T-cell (primary cell): ENCODE measurements at regions not wholly inside any gene's neighbourhood (a gene's known extent, or its start where the extent isn't known, plus 50 kb on each side); places are given as distances from the start of the nearest gene placed in this dataset.

Experiments used
- ATAC-seq, 4 experiments: fragments of 200-7000 bp in 3 of 4; fragments of 150-1000 bp in 1 of 4; cut with Tn5 transposase; replicated peaks in 1 of 4; 1 replicate in 3 of 4; 2 replicates in 1 of 4; pipeline ENCODE4 v1.10.0; 2021; ENCODE audit warnings: moderate library complexity in 3 of 4, mild to moderate bottlenecking in 2 of 4, moderate number of reproducible peaks in 1 of 4
- CTCF ChIA-PET, 2 donors: fragments of 300-600 bp; sonication (Branson Sonifier 250); formaldehyde crosslinking; loops; one replicate each; lab custom pipeline; 2022; ENCODE audit warnings: antibody characterized with exemption in 2 of 2; lab: Charles Lee
- POLR2A ChIA-PET, 2 donors: fragments of 300-600 bp; sonication (Branson Sonifier 250); formaldehyde crosslinking; loops; one replicate each; lab custom pipeline; 2022; ENCODE audit warnings: antibody characterized with exemption in 2 of 2; lab: Charles Lee
- DNase-seq, 35 experiments: peaks; one replicate each; pipeline versions ENCODE4 v3.0.0 to v3.0.0-alpha.2; 2013 to 2023
- H3K27ac ChIP-seq: one replicate; pipeline ENCODE4 v1.5.1; 2013; ENCODE audit warnings: low read length
- H3K27me3 ChIP-seq, 2 experiments: replicated peaks in 1 of 2; 1 replicate in 1 of 2; 2 replicates in 1 of 2; pipeline versions ENCODE4 v1.6.1 to v1.7.0; 2013; ENCODE audit warnings: low read length in 1 of 2, mixed read lengths in 1 of 2; ENCODE audit not compliant: control insufficient read depth in 2 of 2, insufficient read depth in 2 of 2; ENCODE audit errors: extremely low read depth in 1 of 2
- H3K36me3 ChIP-seq, 2 donors: 1 replicate in 1 of 2; 2 replicates in 1 of 2; pipeline versions ENCODE4 v1.6.1 to v1.7.0; 2013; ENCODE audit warnings: low read length in 1 of 2; ENCODE audit not compliant: control insufficient read depth in 2 of 2, insufficient read depth in 1 of 2; ENCODE audit errors: extremely low read depth in 1 of 2
- H3K4me1 ChIP-seq, 2 experiments: 1 replicate in 1 of 2; 2 replicates in 1 of 2; pipeline versions ENCODE4 v1.6.1 to v1.7.0; 2013; ENCODE audit warnings: low read length in 2 of 2, mixed read lengths in 1 of 2; ENCODE audit not compliant: insufficient read depth in 2 of 2, control insufficient read depth in 1 of 2; ENCODE audit errors: extremely low read depth in 1 of 2
- H3K4me3 ChIP-seq, 2 donors: 1 replicate in 1 of 2; 2 replicates in 1 of 2; pipeline versions ENCODE4 v1.5.1 to v1.7.0; 2013; ENCODE audit warnings: mild to moderate bottlenecking in 2 of 2, low read length in 1 of 2, moderate library complexity in 1 of 2; ENCODE audit not compliant: control insufficient read depth in 1 of 2; ENCODE audit errors: extremely low read depth in 1 of 2
- H3K9me3 ChIP-seq: 2 replicates; pipeline ENCODE4 v1.7.0; 2013
- H3K27ac Mint-ChIP-seq, 2 donors: one replicate each; pipeline ENCODE4 v1.8.0; 2020 to 2021; ENCODE audit warnings: mild to moderate bottlenecking in 2 of 2, mixed read lengths in 2 of 2
- H3K27me3 Mint-ChIP-seq, 2 donors: one replicate each; pipeline ENCODE4 v1.8.0; 2021 to 2022; ENCODE audit warnings: mixed read lengths in 2 of 2
- H3K36me3 Mint-ChIP-seq: one replicate; pipeline ENCODE4 v1.8.0; 2021; ENCODE audit warnings: mixed read lengths
- H3K4me1 Mint-ChIP-seq, 3 donors: one replicate each; pipeline ENCODE4 v1.8.0; 2020 to 2022; ENCODE audit warnings: mixed read lengths in 3 of 3, mild to moderate bottlenecking in 1 of 3
- H3K4me3 Mint-ChIP-seq, 3 donors: one replicate each; pipeline ENCODE4 v1.8.0; 2020 to 2022; ENCODE audit warnings: mild to moderate bottlenecking in 3 of 3, mixed read lengths in 3 of 3, moderate library complexity in 3 of 3
- H3K9me3 Mint-ChIP-seq, 3 donors: one replicate each; pipeline ENCODE4 v1.8.0; 2020 to 2022; ENCODE audit warnings: mixed read lengths in 3 of 3
- WGBS: methylation state at CpG from one replicate; pipeline ENCODE4 v1.1.5; 2013; ENCODE audit warnings: missing lambda C conversion rate; ENCODE audit not compliant: insufficient coverage; 5-methylcytosine and 5-hydroxymethylcytosine counted together

DNA sequence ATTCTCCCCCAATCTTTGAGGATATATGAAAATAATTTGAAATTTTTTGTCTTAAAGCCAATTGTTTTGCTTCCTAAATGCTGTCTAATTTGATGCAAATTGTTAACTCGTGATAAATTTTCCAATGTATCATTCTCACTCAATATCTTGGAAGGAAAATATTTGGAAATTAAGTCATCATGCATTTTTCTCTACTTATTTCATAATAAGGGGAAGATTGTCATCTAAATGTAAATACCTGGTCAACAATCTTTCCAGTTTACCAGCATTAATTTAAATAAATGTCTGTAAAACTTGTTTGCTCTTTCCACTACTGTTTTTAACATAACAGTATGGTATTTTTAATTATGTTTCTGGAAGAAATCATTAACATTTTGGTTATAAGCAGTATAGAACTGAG lies 78.3 kb upstream of the KCTD3 start:
- Mint-ChIP-seq H3K9me3 (peaks cover 3 to 18% (median 14%) of the 10 kb centered on the region in 3 donors), H3K4me3 (no peak overlapping the region), H3K27ac (no peak overlapping the region), H3K27me3 (peaks cover 0 to 6% of the 10 kb centered on the region in 2 donors), H3K4me1 (no peaks in the 10 kb centered on the region), H3K36me3 (no peaks in the 10 kb centered on the region)
- H3K4me3 ChIP-seq: no peak overlapping the region
- no peaks in the 10 kb centered on the region for H3K27me3 ChIP-seq
- ChIA-PET CTCF (no interaction called here), POLR2A (no interaction called here)
- H3K9me3 ChIP-seq: no peaks in the 10 kb centered on the region
- no peaks in the 10 kb centered on the region for H3K4me1 ChIP-seq
- DNase-seq: no peak
- no peak overlapping the region for H3K27ac ChIP-seq
- no CpG with 5 or more reads among the region's 1 CpG for WGBS
- H3K36me3 ChIP-seq: no peaks in the 10 kb centered on the region
- ATAC-seq: no peak

DNA sequence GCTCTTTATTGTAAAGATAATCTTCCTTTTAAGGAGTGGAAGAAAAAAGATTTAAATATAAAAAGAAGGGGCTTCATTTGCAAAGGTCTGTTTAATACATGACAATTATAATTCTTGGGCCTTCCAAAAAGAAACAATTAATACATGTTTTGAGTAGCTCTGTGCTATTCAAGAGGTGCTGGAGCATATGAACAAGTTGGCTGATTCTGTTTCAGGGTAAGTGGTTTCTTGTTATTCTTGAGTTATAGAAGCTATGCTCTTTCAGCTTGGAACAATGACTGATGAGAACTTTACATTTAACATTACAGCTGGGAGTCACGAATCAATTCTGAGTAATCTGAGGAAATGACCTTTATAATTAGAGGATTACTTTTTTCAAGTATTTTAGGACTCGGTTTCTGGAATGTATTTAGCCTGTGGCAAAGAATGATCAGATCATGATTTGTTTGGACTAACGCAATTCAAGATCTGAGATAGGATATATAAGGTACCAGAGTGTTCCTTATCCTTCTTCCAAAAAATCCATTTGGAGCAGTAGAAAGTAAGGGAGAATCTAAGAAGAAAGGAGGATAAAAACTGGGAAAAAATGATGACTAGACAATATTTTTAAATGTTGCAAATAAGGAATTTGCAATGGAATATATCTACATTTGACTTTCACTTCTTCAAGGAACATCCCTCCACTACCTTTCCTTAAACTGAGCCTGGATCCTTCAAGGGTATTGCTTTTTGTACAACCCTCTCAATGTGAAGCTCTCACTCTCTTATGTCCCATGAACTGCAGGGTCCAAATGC lies 77.1 kb upstream of the KCTD3 start:
- H3K27me3 Mint-ChIP-seq: no peaks in the 10 kb centered on the region
- peaks cover 3 to 18% (median 14%) of the 10 kb centered on the region in 3 donors for H3K9me3 Mint-ChIP-seq
- Histone ChIP-seq H3K4me3 (no peak overlapping the region), H3K27ac (no peak overlapping the region), H3K4me1 (no peaks in the 10 kb centered on the region), H3K27me3 (no peaks in the 10 kb centered on the region), H3K9me3 (no peaks in the 10 kb centered on the region), H3K36me3 (no peaks in the 10 kb centered on the region)
- no peaks in the 10 kb centered on the region for H3K4me1 Mint-ChIP-seq
- ChIA-PET CTCF (no interaction called here), POLR2A (no interaction called here)
- no peaks in the 10 kb centered on the region for H3K36me3 Mint-ChIP-seq
- WGBS: no CpG with 5 or more reads among the region's 3 CpGs
- no peak overlapping the region for H3K27ac Mint-ChIP-seq
- no peak overlapping the region for H3K4me3 Mint-ChIP-seq
- DNase-seq (no peak), ATAC-seq (no peak)

DNA sequence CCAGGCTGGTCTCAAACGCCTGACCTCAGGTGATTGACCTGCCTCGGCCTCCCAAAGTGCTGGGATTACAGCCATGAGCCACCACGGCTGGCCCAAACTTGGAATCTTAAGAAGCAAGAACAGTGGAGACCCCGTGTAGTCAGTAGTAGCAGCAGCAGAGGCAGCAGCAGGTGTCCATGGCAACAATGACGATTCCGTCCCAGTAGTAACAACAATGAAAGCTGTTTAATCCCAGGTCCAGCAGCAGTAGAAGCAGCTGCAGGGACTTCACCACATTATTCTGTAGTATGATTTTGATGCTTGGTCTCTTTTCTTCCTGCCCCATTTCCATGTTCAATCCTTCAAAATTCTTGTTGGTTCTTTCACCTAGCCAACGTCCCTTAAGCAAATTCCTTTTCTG lies 69.6 kb upstream of the KCTD3 start:
- Mint-ChIP-seq H3K4me1 (no peaks in the 10 kb centered on the region), H3K4me3 (no peak overlapping the region), H3K27me3 (peaks cover 4 to 10% of the 10 kb centered on the region in 2 donors), H3K36me3 (no peaks in the 10 kb centered on the region), H3K9me3 (peaks cover 0 to 8% (median 4%) of the 10 kb centered on the region in 3 donors), H3K27ac (no peak overlapping the region)
- Histone ChIP-seq H3K27ac (no peak overlapping the region), H3K4me3 (no peak overlapping the region), H3K9me3 (no peaks in the 10 kb centered on the region), H3K4me1 (no peaks in the 10 kb centered on the region), H3K27me3 (no peaks in the 10 kb centered on the region), H3K36me3 (no peaks in the 10 kb centered on the region)
- ChIA-PET POLR2A (no interaction called here), CTCF (interaction anchor here in 1 of 2 donors (0.7 kb wide), 1 partner anchor 1165 kb away, joined by 8 read pairs; no protein-coding TSS in a partner anchor)
- ATAC-seq (no peak), DNase-seq (no peak)
- WGBS: 75% methylated on average over 6 of the region's 7 CpGs

DNA sequence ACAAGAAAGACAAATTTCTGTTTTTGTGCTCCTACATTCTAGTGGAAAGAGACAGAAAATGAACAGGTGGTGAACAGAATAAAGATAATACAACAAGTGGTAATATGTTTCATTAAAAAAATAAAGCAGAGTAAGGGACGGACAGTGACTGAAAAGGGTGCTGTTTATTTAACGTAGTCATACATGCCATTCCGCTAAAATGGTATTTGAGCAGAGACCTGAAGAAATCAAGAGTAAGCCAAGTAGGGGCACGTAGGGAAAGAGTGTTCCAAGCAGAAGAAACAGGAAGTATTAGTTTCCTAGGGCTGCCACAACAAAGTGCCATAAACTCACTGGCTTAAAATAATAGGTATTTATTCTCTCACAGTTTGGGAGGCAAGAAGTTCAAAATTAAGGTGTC lies 65.6 kb upstream of the KCTD3 start:
- Histone ChIP-seq H3K27ac (no peak overlapping the region), H3K27me3 (no peaks in the 10 kb centered on the region), H3K4me3 (no peak overlapping the region), H3K4me1 (no peaks in the 10 kb centered on the region), H3K9me3 (no peaks in the 10 kb centered on the region), H3K36me3 (no peaks in the 10 kb centered on the region)
- H3K4me3 Mint-ChIP-seq: no peak overlapping the region
- 100% methylated on average over 3 of the region's 4 CpGs for WGBS
- no peaks in the 10 kb centered on the region for H3K4me1 Mint-ChIP-seq
- DNase-seq (no peak), ATAC-seq (no peak)
- ChIA-PET CTCF (no interaction called here), POLR2A (no interaction called here)
- H3K9me3 Mint-ChIP-seq: no peaks in the 10 kb centered on the region
- H3K27ac Mint-ChIP-seq: no peak overlapping the region
- peaks cover 4 to 10% of the 10 kb centered on the region in 2 donors for H3K27me3 Mint-ChIP-seq
- H3K36me3 Mint-ChIP-seq: no peaks in the 10 kb centered on the region

DNA sequence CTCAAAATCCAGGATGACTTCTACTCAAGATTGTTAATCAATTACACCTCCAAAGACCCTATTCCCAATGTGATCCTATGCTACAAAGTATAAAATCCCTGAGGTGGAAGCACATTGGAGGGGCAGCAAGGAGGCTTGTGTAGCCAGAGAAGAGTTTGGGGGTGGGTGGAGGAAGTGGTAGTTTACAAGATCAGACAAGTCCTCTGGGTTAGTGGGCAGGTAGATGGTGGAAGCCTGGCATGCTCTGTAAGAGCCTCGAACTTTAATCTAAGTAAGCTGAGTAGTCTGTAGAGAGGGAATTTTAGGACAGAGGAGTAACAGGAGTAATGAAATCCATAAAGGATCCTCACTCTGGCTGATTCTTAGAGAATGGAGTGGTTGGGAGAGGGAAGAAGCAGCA lies 65.0 kb upstream of the KCTD3 start:
- DNase-seq: no peak

DNA sequence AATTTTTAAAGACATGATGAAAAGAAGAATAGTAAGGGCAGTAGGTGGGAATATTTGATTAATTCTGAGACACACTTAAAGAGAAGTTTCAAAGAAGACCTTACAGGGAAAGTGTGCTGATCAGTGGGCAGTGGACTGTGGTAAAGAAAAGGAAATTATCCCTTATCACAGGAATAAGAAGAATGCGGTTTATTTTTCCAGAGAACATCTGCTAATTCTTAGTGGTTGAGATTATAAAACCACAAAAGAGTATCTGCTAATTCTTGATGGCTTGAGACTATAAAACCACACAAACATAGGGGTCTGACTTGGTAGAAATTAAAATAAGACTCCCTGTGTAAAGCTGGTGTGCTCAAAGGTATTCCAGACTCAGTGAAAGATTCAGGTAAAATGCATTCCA lies 60.0 kb upstream of the KCTD3 start:
- no CpG with 5 or more reads among the region's 1 CpG for WGBS
- DNase-seq: no peak
- Histone ChIP-seq H3K4me1 (no peaks in the 10 kb centered on the region), H3K36me3 (no peaks in the 10 kb centered on the region), H3K9me3 (no peaks in the 10 kb centered on the region), H3K27me3 (no peaks in the 10 kb centered on the region), H3K27ac (no peak overlapping the region), H3K4me3 (no peak overlapping the region)
- CTCF ChIA-PET: no interaction called here
- H3K4me1 Mint-ChIP-seq: no peaks in the 10 kb centered on the region
- peaks cover 0 to 2% of the 10 kb centered on the region in 2 donors for H3K27me3 Mint-ChIP-seq
- no peak overlapping the region for H3K27ac Mint-ChIP-seq
- H3K9me3 Mint-ChIP-seq: peaks cover 5 to 27% (median 17%) of the 10 kb centered on the region in 3 donors
- ATAC-seq: no peak
- POLR2A ChIA-PET: no interaction called here
- no peaks in the 10 kb centered on the region for H3K36me3 Mint-ChIP-seq
- no peak overlapping the region for H3K4me3 Mint-ChIP-seq

More for the DNA sequence above, 65.0 kb upstream of the KCTD3 start:
- no peaks in the 10 kb centered on the region for H3K36me3 ChIP-seq
- H3K9me3 ChIP-seq: no peaks in the 10 kb centered on the region
- peaks cover 4 to 10% of the 10 kb centered on the region in 2 donors for H3K27me3 Mint-ChIP-seq
- no peak overlapping the region for H3K4me3 Mint-ChIP-seq
- H3K4me1 Mint-ChIP-seq: no peaks in the 10 kb centered on the region
- ChIA-PET POLR2A (no interaction called here), CTCF (no interaction called here)
- H3K4me1 ChIP-seq: no peaks in the 10 kb centered on the region
- no peaks in the 10 kb centered on the region for H3K36me3 Mint-ChIP-seq
- no peak overlapping the region for H3K4me3 ChIP-seq
- WGBS: 50% methylated on average over 1 of the region's 1 CpG
- ATAC-seq: no peak
- no peak overlapping the region for H3K27ac Mint-ChIP-seq
- no peaks in the 10 kb centered on the region for H3K27me3 ChIP-seq
- no peaks in the 10 kb centered on the region for H3K9me3 Mint-ChIP-seq
- no peak overlapping the region for H3K27ac ChIP-seq
